Activated naive CD4-positive, alpha-beta T cell treated with anti-CD3 and anti-CD28 coated beads, Interleukin-2, amount 50 U/mL, for 72 hours (primary cell): ENCODE measurements at regions not wholly inside any gene's neighbourhood (a gene's known extent, or its start where the extent isn't known, plus 50 kb on each side); places are given as distances from the start of the nearest gene placed in this dataset.
"Not testable (repeated sequence)": the region's sequence is repeated elsewhere in the genome, so short reads cannot be mapped to it uniquely, and the experiment has no call there.

Experiments used
- ATAC-seq, 2 donors: fragments of 150-1000 bp; cut with Tn5 transposase; 2 replicates each; pipeline ENCODE4 v1.10.0; 2021; ENCODE audit warnings: mild to moderate bottlenecking in 2 of 2, moderate library complexity in 2 of 2
- DNase-seq, 2 donors: peaks; one replicate each; pipeline ENCODE4 v3.0.0; 2021 to 2022; ENCODE audit warnings: low spot score in 2 of 2
- H3K27ac Mint-ChIP-seq, 2 donors: one replicate each; pipeline ENCODE4 v1.8.0; 2022; ENCODE audit warnings: mild to moderate bottlenecking in 2 of 2, mixed read lengths in 2 of 2
- H3K36me3 Mint-ChIP-seq, 2 donors: one replicate each; pipeline ENCODE4 v1.8.0; 2022; ENCODE audit warnings: mixed read lengths in 2 of 2
- H3K9me3 Mint-ChIP-seq, 2 donors: one replicate each; pipeline ENCODE4 v1.8.0; 2022; ENCODE audit warnings: mixed read lengths in 2 of 2

- ATAC-seq (peak; percentile 56 to 76), DNase-seq (no peak)
- no peak overlapping the region for H3K27ac Mint-ChIP-seq
- no peaks in the 10 kb centered on the region for H3K36me3 Mint-ChIP-seq
- H3K9me3 Mint-ChIP-seq, result no peaks in the 10 kb centered on the region
Observed at GRCh38 chr17:20784100-20784665, 204.7 kb downstream of the CDRT15L2 start.

DNA sequence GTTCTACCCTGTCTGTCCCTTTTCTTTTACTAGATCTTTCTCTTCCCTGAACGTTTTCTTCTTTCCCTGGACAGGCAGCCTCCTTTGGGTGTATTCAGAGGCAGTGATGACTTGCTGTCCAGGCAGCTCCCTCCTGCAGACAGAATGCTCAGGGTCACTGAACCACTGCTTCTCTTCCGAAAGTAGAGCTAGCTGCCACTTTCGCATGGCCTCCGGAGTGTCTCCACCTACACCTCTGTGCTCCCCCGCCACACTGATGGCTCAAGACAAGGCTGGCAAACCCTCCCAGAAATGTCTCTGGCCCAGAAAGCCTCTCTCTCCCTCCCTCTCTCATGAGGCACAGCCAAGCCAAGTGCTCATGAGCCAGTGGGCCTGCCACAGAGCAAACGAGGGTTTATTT lies 207.8 kb downstream of the CDRT15L2 start:
- ATAC-seq, result no peak
- DNase-seq, result no peak
- no peak overlapping the region for H3K27ac Mint-ChIP-seq
- no peaks in the 10 kb centered on the region for H3K36me3 Mint-ChIP-seq
- no peaks in the 10 kb centered on the region for H3K9me3 Mint-ChIP-seq

DNA sequence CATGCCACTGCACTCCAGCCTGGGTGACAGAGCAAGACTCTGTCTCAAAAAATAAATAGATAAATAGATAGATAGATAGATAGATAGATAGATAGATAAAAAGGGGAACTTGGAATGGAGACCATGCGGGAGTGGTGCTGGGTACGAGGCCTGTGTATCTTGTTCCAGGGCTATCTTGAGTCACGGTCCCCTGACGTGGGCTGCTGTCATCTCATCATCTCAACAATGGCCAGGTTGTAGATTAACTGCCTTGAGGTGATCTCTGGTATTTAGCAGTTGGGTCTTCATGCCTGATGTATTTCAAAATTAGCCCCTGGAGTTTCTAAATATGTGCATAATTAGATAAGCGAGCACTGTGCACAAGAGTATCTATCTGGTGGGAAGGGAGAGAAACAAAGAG lies 212.1 kb downstream of the CDRT15L2 start:
- no peak overlapping the region for H3K27ac Mint-ChIP-seq

DNA sequence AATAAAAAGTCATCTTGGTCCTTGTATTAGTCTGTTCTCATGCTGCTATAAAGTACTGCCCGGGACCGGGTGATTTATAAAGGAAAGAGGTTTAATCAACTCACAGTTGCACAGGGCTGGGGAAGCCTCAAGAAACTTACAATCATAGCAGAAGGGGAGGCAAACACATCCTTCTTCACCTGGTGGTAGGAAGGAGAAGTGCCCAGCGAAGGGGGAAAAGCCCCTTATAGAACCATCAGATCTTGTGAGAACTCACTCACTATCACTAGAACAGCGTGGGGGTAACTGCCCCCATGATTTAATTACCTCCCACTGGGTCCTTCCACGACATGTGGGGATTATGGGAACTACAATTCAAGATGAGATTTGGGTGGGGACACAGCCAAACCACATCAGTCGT lies 215.0 kb downstream of the CDRT15L2 start:
- H3K36me3 Mint-ChIP-seq, ATAC-seq, H3K27ac Mint-ChIP-seq, H3K9me3 Mint-ChIP-seq, DNase-seq: not testable (repeated sequence)

More for the DNA sequence above, 212.1 kb downstream of the CDRT15L2 start:
- DNase-seq (no peak), ATAC-seq (no peak)
- Mint-ChIP-seq H3K9me3 (no peaks in the 10 kb centered on the region), H3K36me3 (no peaks in the 10 kb centered on the region)

DNA sequence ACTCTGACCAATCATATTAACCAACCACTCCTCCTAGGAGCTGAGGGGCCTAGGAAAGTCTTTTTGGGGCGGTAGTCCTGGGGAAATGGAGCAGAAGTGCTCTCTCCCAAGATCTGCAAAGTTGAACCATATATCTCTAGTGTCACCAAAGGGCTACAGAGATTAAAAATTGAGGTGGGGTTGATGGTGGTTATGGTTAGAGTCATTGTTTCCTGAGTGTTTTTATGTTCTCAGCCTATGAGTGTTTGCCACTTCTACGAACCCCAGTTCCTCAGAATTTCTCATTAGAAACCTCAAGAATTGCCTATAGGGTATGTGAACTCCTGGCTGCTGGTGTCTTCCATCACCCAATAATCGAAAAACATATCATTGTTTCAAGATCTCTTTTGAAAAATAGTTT lies 217.8 kb downstream of the CDRT15L2 start:
- no peaks in the 10 kb centered on the region for H3K36me3 Mint-ChIP-seq
- H3K27ac Mint-ChIP-seq, result no peak overlapping the region
- DNase-seq (no peak), ATAC-seq (peak; percentile 14 to 78)
- no peaks in the 10 kb centered on the region for H3K9me3 Mint-ChIP-seq

DNA sequence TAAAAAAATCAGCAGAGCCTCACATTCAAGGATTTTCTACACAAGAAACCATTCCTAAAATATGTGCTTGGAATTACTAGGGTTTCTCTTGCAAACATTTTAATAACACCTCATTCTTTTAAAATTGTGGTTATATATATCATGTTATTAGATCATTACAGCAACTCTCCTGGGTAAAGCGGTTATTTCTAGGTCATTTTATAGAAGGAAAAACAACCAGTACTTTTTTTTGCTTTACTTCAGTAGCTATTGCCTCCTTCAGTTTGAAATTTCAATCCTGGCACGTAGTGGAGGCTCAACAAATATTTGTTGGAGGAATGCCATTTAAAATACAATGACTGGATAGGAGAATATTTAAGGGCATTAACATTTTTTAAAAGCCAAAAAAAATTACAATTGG lies 220.6 kb downstream of the CDRT15L2 start:
- ATAC-seq, result no peak

GRCh38 chr17:20805751-20806150 lies 226.2 kb downstream of the CDRT15L2 start:
- DNase-seq (no peak), ATAC-seq (no peak)
- H3K27ac Mint-ChIP-seq, result no peak overlapping the region
- H3K36me3 Mint-ChIP-seq, result no peaks in the 10 kb centered on the region
- H3K9me3 Mint-ChIP-seq, result no peaks in the 10 kb centered on the region

More for the DNA sequence above, 220.6 kb downstream of the CDRT15L2 start:
- no peak for DNase-seq
- Mint-ChIP-seq H3K36me3 (no peaks in the 10 kb centered on the region), H3K27ac (no peak overlapping the region), H3K9me3 (no peaks in the 10 kb centered on the region)

- not testable (repeated sequence) for ATAC-seq, H3K36me3 Mint-ChIP-seq, DNase-seq, H3K27ac Mint-ChIP-seq, H3K9me3 Mint-ChIP-seq
Observed at GRCh38 chr17:20807566-20807965, 228.0 kb downstream of the CDRT15L2 start.

DNA sequence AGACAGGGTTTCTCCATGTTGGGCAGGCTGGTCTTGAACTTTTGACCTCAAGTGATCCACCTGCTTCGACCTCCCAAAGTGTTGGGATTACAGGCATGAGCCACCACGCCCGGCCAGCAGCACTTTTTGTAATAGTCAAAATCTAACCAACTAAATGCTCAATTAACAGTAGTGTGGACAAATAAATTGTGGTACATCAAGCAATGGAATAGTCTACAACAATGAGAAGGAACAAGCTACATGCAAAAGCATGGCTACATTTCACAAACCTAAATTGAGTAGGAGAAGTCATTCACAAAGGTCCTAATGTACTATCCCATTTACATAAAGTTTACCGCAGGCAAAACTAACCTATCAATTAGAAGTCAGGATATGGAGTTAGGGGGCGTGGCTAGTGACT lies 227.4 kb downstream of the USP22 start:
- not testable (repeated sequence) for H3K27ac Mint-ChIP-seq, H3K36me3 Mint-ChIP-seq, H3K9me3 Mint-ChIP-seq, ATAC-seq, DNase-seq

GRCh38 chr17:20823905-20824304 lies 218.9 kb downstream of the USP22 start:
- no peak for DNase-seq
- no peak for ATAC-seq
- Mint-ChIP-seq H3K9me3 (no peaks in the 10 kb centered on the region), H3K36me3 (no peaks in the 10 kb centered on the region), H3K27ac (no peak overlapping the region)

DNA sequence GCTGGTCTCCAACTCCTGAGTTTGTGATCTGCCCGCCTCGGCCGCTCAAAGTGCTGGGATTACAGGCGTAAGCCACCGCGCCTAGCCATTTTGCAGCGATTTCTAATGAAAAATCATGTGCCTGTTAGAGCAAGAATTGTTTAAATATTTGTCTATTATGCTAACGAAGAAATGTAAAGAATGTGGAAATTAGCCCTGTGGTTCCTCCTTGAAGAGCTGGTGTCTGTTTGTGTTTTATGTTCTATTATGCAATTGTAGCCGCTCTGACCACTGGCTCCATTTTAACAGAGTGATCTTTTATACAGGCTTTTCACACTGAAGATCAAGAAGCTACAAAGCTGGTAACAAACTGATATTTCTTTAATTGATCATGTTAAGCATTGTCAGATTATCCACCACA lies 217.3 kb downstream of the USP22 start:
- Mint-ChIP-seq H3K27ac (no peak overlapping the region), H3K9me3 (no peaks in the 10 kb centered on the region)
- no peak for ATAC-seq

DNA sequence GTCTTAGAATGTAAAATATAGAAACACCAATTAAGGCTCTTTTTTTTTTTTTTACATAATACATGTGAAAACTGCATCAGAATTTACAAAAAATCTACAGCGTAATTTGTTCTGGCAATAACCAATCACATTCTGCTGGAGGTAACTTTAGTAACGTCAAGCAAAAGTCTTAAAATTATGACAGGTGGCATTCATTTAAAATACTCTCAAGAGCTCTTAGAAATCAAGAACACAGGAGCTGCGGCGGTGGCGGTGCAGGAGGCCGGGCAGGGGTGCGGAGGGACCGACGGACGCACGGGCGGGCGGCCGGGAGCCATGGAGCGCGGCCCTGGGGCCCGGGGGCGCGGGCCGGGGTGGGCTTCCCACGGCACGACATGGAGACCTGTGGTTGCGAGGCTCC lies 202.4 kb downstream of the USP22 start:
- not testable (repeated sequence) for H3K27ac Mint-ChIP-seq, ATAC-seq, H3K9me3 Mint-ChIP-seq, DNase-seq, H3K36me3 Mint-ChIP-seq

More for the DNA sequence above, 217.3 kb downstream of the USP22 start:
- DNase-seq, result no peak
- no peaks in the 10 kb centered on the region for H3K36me3 Mint-ChIP-seq

DNA sequence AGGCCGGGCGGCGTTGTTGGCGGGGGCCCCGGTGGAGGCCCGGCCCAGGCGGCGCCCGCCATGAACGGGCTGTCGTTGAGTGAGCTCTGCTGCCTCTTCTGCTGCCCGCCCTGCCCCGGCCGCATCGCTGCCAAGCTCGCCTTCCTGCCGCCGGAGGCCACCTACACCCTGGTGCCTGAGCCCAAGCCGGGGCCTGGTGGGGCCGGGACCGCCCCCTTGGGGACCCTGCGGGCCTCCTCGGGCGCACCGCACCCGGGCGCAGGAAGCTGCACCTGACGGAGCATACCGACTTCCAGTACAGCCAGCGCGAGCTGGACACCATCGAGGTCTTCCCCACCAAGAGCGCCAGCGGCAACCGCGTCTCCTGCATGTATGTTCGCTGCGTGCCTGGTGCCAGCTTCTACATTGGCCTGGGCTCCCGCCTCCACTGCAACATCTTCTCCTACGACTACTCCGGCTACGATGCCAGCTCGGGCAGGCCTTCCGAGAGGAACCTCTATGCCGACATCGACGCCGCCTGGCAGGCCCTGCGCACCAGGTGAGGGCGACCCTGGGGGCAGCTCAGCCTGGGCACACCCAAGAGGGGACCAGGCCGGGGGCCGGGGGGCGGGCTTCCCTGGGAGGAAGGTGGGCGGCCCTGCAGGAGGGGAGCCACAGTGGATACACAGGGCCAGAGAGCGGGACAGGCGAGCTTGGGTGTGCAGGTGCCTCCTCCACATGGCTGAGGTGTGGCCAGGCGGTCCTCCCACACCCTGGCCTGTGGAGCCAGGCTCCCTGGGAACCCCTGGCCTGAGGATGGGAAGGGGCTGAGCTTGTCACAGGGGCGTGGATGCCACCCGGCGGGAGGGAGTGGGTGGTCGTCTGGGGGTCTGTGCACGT lies 201.6 kb downstream of the USP22 start:
- H3K27ac Mint-ChIP-seq, ATAC-seq, H3K9me3 Mint-ChIP-seq, H3K36me3 Mint-ChIP-seq, DNase-seq: not testable (repeated sequence)

DNA sequence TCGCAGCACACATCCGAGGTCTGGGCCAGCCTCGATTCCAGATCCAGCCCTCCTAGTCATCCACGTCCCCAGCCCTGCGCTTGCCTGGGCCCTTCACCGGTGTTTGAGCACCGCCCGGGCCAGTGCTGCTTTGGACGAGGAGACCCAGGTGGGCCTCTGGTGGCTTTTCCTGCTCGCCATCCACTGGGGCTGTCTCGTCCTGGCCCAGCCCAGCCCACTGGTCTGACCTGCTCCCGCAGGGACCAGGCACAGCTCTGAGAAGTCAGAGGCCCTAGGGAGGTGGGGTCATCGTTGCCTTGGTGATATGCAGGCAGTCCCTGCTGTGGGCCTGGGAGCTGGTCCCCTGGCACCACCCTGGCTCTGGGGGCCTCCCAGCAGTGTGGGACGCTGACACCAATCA lies 200.8 kb downstream of the USP22 start:
- ATAC-seq, H3K9me3 Mint-ChIP-seq, DNase-seq, H3K27ac Mint-ChIP-seq, H3K36me3 Mint-ChIP-seq: not testable (repeated sequence)

DNA sequence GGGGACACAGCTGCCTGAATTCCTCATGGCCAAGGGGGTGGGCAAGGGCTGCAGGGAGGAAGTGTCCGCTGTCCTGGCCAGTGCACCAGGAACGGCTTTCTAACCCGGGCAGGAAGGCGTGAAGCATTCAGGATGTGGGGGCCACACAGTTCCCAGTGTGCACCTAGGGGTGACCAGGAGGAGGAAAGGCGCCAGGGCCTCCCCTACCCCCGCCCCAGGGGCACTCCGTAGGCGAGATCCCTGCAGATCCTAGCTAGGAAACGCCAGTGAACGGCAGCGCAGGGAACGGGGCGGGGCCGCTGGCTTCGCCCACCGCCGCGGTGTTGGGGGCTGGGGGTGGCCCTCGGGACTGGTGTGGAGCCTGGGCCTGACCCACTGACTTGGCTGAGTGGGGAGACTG lies 199.6 kb downstream of the USP22 start:
- not testable (repeated sequence) for ATAC-seq, DNase-seq, H3K36me3 Mint-ChIP-seq, H3K27ac Mint-ChIP-seq, H3K9me3 Mint-ChIP-seq

GRCh38 chr17:20843799-20844553 lies 198.8 kb downstream of the USP22 start:
- not testable (repeated sequence) for H3K9me3 Mint-ChIP-seq, H3K36me3 Mint-ChIP-seq, H3K27ac Mint-ChIP-seq
- ATAC-seq (peak; percentile 83 to 96), DNase-seq (peak in 1 of 2 donors; percentile 59)

DNA sequence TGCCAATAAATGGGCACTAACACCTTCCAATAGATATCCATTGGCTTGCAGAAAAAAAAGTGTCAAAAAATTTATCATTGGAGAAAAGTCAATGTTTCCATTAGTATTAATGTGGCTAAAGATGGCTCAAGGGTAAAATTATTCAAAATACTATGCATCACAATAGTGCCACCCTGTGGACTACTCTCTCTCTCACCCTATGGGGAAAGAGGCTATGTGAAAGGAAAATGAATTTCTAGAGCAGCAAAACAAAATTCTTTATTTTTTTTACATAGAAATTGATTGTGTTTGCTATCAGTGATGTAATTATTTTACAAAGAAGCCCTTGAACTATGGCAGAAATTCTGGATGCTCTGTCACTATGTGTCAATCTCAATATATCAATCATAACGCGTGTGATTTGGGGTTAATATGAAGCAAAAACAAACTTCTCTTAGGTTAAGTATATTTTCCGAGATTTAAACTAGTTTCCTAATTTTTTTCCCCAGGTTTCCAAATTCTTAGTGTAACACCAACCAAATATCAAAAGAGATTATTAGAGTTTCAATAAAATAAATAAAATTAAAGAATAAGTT lies 193.9 kb downstream of the USP22 start:
- H3K9me3 Mint-ChIP-seq, H3K27ac Mint-ChIP-seq, H3K36me3 Mint-ChIP-seq, DNase-seq, ATAC-seq: not testable (repeated sequence)
